H1 (cell line): ENCODE measurements at regions not wholly inside any gene's neighbourhood (a gene's known extent, or its start where the extent isn't known, plus 50 kb on each side); places are given as distances from the start of the nearest gene placed in this dataset.

Experiments used
- CTBP2 ChIP-seq: IDR thresholded peaks from 2 replicates; pipeline ENCODE4 v1.7.0; 2011; ENCODE audit warnings: borderline replicate concordance, mild to moderate bottlenecking, moderate library complexity, mixed read lengths, low read length; ENCODE audit not compliant: insufficient read depth, insufficient read length
- POLR2AphosphoS5 ChIP-seq: IDR thresholded peaks from 2 replicates; pipeline ENCODE4 v1.6.1; 2011; ENCODE audit warnings: low read depth, low read length
- RAD21 ChIP-seq, 2 experiments: IDR thresholded peaks in 1 of 2; conservative IDR thresholded peaks in 1 of 2; 2 replicates each; pipeline ENCODE4 v1.6.1; 2011; ENCODE audit warnings: low read depth in 2 of 2, low read length in 2 of 2, improper control_type of control experiment in 1 of 2, inconsistent platforms in 1 of 2, mild to moderate bottlenecking in 1 of 2, moderate library complexity in 1 of 2
- TCF12 ChIP-seq: IDR thresholded peaks from 2 replicates; pipeline ENCODE4 v1.6.1; 2011; ENCODE audit warnings: low read depth, mild to moderate bottlenecking, low read length
- TF ChIP-seq, protein P1 (sequence below): fragments of 300-600 bp; sonication (generic); IDR thresholded peaks from 2 replicates; pipeline ENCODE4 v1.7.1; 2012; ENCODE audit warnings: low read length, moderate library complexity, mild to moderate bottlenecking, inconsistent platforms; ENCODE audit not compliant: insufficient replicate concordance

DNA sequence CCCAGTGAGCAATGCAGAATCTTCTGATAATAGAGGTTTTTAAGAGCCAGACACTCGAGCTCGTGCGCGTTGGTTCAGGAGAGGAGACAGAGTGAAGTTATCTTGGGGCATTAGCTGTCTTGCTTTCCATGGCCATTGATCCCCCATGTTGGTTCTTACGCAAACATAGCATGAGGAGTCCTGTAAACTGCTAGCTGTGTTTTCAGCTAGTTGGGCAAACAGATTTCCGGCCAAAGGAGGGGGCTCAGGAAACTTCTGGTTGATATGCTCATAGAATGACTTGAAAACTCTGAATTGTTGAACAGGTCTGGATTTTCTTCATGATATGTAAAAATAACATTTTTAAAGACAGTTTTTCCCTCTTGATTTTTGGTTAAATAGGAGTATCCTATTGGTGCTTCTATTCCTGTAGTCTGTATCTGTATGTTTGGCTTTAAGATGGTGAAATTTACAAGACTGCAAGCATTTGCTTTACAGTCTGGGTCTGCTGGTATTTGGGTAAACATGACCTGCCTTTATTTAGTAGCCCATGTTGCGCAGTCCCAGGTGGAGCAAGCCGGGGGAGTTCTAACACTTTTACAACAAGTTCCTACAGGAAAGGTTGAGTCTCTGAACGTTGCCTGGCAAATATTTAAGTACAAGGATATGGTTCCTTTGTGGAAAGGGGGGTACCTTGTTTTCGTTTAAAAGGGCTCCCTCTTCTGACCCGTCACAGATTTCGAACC is 218.4 kb upstream of the KCND2 start (continued):
- TF ChIP-seq, protein P1, sequence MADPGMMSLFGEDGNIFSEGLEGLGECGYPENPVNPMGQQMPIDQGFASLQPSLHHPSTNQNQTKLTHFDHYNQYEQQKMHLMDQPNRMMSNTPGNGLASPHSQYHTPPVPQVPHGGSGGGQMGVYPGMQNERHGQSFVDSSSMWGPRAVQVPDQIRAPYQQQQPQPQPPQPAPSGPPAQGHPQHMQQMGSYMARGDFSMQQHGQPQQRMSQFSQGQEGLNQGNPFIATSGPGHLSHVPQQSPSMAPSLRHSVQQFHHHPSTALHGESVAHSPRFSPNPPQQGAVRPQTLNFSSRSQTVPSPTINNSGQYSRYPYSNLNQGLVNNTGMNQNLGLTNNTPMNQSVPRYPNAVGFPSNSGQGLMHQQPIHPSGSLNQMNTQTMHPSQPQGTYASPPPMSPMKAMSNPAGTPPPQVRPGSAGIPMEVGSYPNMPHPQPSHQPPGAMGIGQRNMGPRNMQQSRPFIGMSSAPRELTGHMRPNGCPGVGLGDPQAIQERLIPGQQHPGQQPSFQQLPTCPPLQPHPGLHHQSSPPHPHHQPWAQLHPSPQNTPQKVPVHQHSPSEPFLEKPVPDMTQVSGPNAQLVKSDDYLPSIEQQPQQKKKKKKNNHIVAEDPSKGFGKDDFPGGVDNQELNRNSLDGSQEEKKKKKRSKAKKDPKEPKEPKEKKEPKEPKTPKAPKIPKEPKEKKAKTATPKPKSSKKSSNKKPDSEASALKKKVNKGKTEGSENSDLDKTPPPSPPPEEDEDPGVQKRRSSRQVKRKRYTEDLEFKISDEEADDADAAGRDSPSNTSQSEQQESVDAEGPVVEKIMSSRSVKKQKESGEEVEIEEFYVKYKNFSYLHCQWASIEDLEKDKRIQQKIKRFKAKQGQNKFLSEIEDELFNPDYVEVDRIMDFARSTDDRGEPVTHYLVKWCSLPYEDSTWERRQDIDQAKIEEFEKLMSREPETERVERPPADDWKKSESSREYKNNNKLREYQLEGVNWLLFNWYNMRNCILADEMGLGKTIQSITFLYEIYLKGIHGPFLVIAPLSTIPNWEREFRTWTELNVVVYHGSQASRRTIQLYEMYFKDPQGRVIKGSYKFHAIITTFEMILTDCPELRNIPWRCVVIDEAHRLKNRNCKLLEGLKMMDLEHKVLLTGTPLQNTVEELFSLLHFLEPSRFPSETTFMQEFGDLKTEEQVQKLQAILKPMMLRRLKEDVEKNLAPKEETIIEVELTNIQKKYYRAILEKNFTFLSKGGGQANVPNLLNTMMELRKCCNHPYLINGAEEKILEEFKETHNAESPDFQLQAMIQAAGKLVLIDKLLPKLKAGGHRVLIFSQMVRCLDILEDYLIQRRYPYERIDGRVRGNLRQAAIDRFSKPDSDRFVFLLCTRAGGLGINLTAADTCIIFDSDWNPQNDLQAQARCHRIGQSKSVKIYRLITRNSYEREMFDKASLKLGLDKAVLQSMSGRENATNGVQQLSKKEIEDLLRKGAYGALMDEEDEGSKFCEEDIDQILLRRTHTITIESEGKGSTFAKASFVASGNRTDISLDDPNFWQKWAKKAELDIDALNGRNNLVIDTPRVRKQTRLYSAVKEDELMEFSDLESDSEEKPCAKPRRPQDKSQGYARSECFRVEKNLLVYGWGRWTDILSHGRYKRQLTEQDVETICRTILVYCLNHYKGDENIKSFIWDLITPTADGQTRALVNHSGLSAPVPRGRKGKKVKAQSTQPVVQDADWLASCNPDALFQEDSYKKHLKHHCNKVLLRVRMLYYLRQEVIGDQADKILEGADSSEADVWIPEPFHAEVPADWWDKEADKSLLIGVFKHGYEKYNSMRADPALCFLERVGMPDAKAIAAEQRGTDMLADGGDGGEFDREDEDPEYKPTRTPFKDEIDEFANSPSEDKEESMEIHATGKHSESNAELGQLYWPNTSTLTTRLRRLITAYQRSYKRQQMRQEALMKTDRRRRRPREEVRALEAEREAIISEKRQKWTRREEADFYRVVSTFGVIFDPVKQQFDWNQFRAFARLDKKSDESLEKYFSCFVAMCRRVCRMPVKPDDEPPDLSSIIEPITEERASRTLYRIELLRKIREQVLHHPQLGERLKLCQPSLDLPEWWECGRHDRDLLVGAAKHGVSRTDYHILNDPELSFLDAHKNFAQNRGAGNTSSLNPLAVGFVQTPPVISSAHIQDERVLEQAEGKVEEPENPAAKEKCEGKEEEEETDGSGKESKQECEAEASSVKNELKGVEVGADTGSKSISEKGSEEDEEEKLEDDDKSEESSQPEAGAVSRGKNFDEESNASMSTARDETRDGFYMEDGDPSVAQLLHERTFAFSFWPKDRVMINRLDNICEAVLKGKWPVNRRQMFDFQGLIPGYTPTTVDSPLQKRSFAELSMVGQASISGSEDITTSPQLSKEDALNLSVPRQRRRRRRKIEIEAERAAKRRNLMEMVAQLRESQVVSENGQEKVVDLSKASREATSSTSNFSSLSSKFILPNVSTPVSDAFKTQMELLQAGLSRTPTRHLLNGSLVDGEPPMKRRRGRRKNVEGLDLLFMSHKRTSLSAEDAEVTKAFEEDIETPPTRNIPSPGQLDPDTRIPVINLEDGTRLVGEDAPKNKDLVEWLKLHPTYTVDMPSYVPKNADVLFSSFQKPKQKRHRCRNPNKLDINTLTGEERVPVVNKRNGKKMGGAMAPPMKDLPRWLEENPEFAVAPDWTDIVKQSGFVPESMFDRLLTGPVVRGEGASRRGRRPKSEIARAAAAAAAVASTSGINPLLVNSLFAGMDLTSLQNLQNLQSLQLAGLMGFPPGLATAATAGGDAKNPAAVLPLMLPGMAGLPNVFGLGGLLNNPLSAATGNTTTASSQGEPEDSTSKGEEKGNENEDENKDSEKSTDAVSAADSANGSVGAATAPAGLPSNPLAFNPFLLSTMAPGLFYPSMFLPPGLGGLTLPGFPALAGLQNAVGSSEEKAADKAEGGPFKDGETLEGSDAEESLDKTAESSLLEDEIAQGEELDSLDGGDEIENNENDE, result no peak
- TF ChIP-seq CTBP2 (no peak), RAD21 (IDR thresholded peaks at IDR 0.05 in 1 of 2, conservative IDR thresholded peaks at IDR 0.05 in 1 of 2; ENCODE audit: low read depth in 2 of 2, low read length in 2 of 2) (peak; percentile 6 to 27; a peak in 1 of 4 replicates), TCF12 (no peak), POLR2AphosphoS5 (no peak)
